HG03432 (cell line): ENCODE measurements at regions not wholly inside any gene's neighbourhood (a gene's known extent, or its start where the extent isn't known, plus 50 kb on each side); places are given as distances from the start of the nearest gene placed in this dataset.

Source experiments
- ATAC-seq: cut with Tn5 transposase; IDR thresholded peaks from one replicate; pipeline ENCODE4 v1.9.1; 2021; ENCODE audit warnings: mild to moderate bottlenecking, moderate library complexity; ENCODE audit not compliant: unreplicated experiment

DNA sequence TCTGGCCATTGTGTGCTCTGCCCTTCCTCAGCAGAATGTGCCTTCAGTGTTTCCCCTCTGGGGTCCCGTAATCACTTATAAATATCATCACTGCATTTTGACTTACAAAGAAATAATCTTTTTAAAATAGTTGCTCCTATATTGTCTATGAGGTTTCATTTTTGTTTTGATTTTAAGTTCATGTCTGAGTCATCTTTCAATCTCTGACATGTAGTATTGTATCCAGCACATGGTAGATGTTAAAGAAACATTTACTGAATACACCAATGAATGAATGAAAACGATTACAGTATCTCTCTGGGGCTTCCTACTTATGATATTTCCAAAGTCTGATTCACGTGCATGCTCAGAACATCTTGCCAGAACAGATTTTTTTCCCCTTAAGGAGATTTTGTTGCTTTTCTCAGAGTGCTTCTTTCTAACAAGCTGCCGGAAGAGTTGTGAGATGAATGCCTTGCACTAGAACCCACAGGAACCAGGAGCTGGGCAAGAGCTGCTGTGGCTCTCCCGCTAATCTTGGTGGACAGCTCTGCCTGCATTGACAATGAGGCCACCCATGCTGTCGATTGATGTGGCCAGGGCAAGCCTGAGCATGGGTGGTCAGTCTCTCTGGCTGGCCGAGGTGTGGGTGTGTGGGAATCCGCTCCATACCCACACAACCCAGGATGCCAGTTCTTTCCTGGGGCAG is 199.4 kb downstream of the CYRIA start:
- ATAC-seq, result no peak

DNA sequence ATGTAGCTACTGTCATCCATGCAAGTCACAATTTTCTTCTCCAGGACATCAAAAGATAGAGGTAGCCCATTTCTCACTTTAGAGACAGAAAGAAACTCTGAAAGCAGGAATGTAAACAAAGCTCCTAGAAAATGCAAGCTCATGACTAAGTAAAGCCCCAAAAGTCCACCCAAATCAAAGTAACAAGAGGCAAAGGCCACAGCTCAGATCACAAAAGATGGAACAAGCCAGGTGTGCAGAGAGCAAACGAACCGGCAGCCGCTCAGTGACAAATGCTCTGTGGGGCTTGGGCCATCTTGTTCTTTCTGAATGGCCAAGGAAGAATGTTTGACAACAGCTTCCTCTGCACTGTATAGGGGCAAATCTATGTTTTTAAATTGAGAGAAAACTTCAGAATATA is 201.0 kb downstream of the CYRIA start:
- no peak for ATAC-seq

DNA sequence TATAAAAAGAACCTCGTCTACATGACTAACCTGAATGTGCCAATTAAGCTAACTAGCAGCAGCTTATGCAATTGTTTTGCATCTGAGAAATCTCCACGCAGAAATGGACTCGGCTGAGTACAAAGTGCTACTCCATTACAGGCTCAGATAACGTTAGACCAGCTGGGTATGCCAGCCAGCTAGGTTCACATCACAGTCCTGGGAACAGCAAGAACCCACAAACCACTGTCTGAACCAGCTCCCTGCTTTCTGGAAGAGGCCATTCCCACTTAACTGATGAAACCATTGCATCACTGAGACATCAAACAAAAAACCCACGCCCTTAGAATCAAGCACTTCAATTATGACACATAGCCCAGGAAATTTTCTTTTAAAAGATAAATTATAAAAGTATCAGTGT is 202.7 kb downstream of the CYRIA start:
- no peak for ATAC-seq

DNA sequence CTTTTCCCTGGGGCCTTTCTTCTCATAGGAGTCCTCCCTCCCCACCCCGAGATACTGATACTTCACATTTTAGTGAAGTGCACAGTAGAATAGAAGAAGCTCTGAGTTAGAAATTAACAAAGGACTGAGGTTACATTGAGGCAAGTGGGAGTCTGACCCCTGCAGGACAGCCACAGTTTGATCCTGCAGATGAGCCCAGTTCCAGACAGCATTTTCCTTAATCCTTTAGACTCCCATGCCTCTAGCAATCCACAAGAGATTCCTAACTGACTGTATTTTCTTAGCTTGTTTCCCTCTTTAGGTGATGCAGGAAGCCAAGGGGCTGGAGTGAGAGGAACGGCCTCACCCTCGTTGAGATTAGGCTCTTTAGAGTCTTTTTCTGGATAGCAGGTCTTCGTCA is 204.0 kb downstream of the CYRIA start:
- ATAC-seq, result no peak

DNA sequence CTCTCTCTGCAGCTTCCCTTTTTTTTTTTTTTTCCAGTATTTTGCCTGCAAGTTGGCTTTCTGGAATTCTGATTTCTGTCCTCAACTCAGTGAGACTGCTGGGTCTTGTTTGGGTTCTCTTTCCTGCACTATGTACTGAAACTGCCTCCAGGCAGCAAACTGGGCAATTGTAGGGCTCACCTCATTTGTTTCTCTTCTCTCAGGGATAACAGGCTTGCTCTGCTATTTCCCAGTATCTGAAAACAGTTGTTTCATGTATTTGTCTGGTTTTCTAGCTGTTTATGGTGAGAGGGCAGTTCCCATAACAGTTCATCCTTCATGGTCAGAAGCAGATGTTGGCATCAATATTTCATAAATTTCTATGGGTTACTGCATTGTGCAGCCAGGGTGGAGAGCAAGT is 206.0 kb downstream of the CYRIA start:
- no peak for ATAC-seq

DNA sequence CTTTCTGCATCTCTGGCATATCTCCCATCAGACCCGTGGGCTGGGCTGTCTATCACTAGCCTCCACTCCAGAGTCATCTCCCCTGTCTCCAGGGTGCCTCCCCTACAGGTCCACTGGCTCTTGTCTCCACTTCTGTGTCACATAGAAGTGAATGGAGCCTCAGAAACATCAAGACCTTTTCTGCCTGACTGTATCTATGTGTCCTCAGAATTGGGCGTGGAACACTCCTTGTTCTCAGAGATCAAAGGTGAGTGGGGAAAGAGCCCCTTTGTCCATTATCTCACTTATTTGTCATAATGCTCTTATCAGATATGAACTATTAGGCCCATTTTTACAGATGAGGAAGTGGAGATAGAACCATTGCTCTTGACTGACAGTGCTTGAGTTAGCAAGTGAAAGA is 211.0 kb downstream of the CYRIA start:
- ATAC-seq, result no peak

DNA sequence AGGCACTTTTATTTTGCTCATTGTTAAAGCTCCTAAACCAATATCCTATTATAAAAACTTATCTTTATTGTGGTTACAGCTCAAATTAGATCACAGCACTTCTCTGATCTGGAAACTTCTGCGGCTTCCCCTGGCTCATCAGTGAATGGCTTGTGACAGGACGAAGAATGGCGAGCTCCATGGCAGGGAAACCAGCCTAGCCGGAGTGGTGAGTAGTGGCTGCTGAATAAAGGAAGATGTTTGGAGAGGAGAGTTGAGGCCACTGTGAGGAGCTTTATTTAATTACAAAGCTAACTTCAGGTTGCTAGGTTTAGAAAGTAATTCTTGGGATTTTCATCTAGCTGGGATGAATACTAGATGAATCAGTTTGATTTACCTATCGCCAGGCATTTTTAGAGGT is 213.5 kb downstream of the CYRIA start:
- ATAC-seq, result no peak

DNA sequence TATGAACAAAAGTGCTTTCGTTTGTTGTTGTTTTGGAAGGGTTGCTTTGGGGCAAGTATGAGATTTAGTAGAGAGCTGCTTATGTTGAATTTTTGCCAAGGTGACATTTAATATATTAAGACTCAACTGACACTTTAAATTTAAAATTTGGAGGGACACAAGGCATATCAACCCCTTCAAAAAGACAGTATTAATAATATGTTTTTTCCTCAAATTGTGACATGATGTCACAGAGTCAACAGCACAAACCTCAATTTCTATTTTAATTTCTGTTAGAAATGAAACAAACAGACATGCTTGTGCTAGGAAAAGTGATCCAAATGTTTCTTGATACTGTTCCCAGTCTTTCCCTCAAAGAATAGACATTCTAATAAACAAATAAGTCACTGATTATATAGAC is 218.9 kb downstream of the CYRIA start:
- no peak for ATAC-seq

DNA sequence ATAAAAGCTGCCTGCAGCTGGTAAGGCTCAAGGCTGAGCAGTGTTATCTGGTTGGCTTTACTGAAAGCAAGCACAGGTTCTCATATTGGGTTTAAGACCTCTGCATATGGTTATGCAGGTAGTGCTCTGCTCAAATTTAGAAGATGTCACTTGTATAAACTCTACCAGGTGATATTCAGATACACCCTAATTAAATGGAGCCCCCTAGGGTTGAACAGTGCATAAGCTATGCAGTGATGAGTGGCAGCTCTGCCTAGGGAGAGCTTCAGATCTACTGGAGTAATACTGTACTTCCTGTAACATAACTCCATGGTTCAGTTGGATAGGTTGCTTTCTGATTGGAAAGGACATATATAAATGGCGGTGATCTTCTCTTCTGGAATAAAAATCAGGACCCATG is 222.7 kb downstream of the CYRIA start:
- no peak for ATAC-seq

DNA sequence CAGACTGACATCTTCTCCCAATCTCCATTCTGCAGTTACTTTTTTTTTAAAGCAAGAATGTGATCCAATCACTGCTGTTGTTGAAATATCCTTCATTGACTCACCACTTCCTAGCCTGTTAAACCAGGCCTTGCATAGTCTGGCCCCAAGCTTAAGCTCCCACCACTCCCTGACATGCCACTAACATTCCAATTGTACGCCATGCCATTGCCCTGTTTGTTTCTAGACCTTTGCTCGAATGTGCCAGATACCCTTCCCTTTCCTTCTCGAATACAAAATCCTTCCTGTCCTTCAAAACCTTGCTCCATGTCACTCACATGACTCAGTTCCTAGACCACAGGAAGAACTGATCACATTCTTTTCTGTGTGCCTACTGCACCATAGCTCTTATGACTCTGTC is 224.2 kb downstream of the CYRIA start:
- no peak for ATAC-seq

DNA sequence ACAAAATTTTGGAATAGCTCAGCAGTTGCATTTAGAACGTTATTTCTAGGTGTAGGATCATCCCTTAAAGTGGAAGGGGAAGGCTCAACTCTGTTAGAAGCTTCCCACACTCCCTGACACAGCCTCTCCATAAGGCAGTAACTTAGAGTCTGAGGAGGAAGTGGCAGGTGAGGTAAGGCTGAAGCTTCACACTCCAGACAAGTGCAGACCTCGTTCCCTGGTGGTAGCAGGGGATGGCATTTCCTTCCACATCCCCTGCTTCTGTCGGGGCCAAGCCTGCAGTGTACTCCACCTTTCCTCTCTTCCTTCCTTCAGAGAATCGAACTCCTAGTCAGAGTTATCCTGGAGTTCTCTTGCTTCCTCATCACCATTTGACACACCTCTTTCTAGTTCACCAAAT is 224.7 kb downstream of the CYRIA start:
- no peak for ATAC-seq

DNA sequence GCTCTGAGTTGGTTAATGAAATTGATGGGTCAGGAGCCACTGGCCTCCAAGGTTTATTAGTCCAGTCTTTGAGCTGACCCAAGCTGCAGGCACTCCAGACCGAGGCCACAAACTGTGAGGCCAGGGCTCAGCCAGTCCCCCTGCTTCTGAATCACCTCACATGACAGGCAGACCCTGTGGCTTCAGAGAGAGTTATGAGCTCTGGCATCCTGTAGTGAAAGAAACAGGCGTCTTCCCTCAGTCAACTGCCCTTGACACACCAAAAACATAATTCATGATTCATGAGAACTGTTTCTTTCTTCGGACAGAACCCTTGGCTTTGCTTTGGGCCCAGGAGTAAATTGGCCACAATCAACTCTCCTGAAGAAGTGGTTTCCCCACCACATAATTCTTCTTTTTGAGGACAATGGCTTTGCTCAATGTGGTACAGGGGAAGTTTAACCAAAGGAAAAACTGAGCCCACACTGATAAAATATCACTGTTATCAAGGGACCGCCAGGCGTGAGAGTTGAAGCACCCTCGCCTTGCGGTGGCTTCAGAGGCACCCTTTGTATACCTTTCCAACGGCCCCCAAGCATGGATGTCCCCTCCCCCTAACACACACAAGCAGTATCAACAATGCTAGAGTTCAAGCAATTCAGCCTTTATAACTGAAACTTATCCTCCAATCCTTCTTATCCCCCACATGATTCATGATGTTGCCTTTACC is 226.9 kb downstream of the CYRIA start:
- ATAC-seq, result no peak

DNA sequence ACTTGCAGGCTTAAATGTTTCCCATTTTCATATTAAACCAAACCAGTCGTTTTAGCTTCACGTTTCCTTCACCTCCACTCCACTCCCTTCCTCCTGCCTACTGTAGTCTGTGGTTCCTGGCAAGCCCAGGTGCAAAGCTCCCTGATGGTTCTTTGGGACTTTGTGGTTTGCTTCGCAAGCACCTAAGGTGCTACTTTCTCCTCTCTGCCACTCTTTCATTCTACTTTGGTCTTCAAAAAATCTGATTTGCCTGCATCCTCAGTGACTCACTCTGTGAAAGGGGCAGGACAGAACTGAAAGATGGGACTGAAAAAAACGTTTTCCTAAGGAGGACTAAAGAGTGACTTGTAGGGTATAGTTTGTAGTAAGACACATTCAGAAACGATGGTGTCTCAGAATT is 228.4 kb downstream of the CYRIA start:
- no peak for ATAC-seq

DNA sequence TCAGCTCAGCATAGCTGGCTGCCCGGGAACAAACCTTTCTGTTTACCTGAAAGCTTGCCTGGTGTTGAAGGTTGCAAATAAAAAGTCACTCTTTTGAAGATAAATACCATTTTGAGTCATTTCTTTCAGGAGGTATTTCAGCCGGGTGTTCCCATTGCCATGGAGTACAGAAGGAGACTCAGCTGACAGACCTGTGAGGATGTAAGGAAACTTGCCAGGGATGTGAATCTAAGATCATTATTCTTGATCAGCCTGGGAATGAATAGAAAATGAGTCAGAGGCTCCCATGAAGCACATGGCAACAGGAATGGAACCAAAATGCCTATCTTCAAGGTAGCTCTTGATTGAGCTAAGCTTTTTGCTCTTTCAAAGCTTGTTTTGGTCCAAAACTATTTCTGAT is 231.2 kb downstream of the CYRIA start:
- no peak for ATAC-seq

DNA sequence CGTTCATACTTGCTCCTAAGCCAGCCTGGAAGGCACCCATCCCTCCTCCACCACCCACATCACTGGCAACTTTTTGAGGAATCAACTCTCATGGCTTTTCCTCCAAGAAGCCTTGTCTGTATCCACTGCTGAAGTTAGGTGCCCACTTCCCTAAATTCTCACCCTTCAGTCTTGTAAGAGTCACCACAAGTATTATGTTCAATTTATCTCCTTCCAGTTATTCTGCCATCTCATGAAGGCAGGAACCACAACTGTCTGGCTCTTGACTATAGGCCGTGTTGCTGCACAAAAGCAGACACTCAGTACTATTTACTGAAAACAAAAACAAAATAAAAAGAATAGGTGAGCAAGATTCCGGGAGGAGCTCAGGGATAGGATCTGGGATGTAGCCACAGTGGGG is 234.8 kb downstream of the CYRIA start:
- no peak for ATAC-seq

DNA sequence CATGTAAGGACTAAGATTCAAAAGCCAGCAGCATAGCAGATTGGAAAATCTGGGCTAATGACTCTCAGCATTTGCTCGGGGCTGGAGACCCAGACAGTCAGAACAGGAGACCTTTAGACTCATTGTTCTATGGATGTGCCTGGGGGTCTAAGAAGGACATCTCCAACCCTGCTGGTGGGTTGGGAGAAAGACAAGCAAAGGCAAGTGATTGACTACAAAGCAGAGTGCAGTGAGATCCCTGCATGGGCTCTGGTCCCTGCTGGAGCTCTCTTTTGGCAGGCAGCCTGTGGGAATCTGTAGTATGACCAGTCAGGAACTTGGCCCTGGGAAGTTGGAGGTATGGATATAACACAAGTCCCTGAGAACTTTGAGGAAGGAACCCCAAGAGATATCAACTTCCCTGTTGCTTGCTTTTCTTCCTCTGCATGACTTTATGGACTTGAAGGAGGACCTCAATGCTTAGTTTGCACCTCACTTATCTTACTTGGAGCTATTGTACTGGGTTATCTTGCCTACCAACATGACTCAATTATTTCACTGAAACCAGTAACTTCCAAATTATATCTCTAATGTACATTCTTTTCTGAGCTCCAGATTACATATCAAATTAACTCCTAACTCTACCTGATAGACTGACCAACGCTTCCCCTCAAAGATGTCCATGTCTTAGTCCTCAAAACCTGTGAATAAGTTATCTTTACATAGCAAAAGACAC is 236.0 kb downstream of the CYRIA start:
- no peak for ATAC-seq

DNA sequence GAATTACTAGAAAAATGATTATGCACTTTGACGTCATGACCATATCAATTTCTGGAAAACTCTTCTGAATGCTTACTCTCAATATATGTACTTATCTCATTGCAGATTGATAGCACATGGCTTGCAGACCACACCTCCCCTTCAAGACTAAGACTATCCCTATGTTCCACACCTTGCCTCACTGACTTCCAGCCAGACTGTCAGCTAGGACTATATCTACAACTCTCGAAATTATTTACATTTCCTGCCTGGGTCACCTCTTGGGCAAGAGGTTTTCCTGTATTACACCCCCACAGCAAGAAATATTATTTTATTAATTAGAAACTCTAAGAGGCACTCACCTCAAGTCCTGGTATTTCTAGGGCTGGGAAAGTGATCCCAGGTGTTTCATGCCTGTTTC is 236.6 kb downstream of the CYRIA start:
- ATAC-seq, result no peak

DNA sequence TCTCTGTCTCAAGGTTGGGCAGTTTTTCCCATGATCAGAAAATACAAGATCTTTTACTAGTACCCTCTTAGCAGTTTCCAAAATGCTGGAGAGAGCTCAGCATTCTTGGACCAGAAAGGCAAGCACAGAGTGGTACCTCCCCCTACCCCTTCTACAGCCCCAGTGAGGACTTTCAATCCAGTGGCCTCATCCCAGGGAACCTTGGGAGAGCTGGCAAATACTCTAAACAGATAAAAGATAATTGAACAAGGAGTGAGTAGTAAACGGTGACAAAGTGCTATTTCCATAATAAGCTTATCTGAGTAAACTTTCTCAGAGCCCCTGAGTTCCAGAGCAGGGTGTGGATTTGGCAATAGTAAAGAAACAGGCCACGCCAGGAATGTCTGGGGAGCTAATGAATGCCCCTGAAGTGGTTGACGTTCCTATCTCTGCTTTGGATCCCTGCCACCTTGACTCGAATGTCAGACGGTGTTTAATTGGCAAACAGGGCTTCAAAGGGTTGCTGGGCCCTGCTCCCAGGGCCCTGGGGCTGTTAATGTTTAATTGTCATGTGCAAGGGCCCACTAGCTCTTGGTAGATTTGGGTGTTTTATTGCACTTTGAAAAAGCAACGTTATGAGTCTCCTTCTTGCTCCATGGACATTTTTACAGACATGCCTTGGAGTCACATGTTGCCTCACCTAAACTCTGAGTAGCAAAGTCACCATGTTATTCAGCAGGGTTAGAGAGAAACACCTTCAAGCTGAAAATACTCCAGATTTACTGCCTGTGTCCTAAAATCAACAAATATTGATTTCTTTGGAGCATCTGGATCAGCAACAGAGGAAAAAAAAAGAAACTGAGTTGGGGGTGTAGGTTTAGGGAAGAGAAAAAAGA is 239.9 kb downstream of the CYRIA start:
- no peak for ATAC-seq

DNA sequence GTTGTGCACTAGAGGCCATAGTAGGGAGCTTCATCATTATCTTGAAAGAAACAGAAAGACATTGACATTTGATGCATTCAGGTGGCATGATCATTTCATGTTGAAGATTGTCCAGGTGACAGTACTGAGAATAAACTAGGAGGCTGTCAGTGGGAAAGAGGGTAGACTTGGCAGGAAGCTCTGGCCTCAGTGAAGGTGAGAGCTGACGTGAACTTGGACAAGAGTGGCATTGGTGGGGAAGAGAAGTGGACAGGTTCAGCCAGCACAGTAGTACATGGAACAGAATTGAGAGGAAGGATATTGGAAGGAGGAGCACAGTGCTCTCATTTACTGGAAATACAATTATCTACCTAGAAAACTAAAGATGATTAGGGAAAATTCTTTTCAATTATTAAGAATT is 245.2 kb downstream of the CYRIA start:
- ATAC-seq, result no peak

DNA sequence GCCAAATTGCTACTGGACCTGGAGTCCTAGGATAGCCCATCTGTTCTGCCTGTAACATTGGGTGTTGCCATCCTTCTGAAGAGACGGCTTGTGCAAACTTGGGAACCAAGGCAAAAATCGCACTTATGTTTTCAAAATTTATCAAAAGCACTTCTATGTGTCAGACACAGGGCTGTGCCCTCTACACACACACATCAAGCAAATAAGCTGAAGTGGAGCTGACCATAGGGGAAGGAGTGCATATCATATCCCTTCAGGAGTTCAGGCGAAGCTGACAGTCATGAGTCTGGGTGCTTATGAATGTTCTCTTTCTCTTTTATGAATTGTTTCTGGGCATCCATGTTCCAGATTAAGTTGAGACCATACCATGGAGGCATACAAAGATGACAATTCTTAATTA is 247.9 kb downstream of the CYRIA start:
- ATAC-seq, result no peak

DNA sequence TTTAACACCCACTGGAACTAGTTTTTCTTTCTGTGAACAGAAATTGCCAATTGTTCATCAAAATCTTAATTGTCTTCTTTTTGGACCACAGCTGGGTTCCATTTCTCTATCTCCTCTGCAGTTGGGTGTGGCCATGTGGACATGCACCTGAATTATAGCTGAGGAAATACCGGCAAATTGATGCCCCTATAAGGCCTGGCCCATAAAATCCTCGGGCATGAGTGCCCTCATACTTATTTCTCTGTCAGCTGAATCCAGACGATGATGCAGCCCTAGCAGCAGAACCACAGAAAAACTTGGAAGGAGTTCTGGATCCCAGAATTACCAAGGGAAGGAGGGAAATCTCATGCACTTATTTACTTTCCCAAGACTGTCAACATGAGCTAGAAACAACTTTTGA is 249.0 kb downstream of the CYRIA start:
- no peak for ATAC-seq
